DMS53 (cell line): ENCODE measurements at regions not wholly inside any gene's neighbourhood (a gene's known extent, or its start where the extent isn't known, plus 50 kb on each side); places are given as distances from the start of the nearest gene placed in this dataset.
"Not testable (repeated sequence)": the region's sequence is repeated elsewhere in the genome, so short reads cannot be mapped to it uniquely, and the experiment has no call there.

Experiments used
- DNase-seq: peaks from one replicate; lab custom pipeline; 2025; lab: John Stamatoyannopoulos, UW

DNA sequence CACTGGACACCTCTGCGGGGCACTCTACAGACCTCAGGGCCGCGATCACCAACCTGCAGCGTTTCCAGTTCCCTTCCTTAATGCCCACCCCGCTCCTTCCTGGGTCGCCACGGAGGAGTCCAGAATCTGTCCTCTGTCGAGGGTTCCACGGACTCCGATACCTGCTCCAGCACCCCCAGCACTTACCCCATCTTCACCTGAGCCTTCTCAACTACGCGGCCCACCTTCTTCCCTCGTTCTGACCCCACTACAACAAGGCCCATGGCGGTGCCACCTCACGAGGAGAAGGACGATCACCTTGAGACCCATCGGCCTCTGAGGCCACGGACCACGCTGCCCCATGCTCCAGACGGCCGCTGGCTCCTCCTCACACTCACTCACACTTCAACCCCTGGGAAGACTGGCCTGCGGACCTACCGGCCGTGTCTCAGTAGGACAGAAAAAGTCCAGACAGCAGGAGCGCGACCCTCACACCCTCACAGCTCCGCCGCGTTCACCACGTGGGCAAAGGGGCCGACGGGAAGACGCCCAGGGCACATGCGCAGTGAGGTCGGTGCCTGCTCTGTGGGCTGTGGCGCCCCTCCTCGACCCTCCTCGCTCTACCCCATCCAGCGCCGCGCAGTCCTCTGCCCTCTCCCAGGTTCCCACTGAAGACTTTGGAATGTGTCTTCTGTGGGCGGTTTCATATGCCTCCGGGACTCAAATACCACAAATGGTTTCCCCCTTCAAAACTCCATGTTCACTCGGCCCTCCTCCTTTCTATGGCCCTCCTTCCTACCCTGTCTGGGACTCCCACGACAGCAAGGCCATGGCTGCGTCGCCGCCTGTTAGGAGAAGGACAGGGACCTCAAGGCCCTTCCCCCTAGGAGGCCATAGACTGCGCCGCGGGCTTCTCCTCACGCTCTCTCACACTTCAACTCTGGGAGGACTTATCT, 193.9 kb upstream of the PHF14 start:
- DNase-seq: no peak

DNA sequence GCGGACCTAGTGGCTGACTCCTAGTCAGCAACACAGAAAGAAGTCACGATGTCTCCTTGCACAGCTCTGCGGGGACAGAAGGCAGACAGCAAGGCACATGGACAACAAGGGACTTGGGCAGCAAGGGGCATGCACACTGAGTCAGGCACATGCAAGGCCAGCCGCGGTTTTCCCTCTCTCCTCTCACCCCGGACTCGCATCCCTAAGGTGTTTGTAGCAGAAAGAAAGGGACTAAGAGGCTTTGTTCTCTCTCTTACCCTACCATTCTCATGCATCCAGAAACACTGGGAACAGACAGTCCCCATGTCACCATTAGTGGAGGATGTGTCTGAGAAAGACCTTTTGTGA, 193.3 kb upstream of the PHF14 start:
- no peak for DNase-seq

DNA sequence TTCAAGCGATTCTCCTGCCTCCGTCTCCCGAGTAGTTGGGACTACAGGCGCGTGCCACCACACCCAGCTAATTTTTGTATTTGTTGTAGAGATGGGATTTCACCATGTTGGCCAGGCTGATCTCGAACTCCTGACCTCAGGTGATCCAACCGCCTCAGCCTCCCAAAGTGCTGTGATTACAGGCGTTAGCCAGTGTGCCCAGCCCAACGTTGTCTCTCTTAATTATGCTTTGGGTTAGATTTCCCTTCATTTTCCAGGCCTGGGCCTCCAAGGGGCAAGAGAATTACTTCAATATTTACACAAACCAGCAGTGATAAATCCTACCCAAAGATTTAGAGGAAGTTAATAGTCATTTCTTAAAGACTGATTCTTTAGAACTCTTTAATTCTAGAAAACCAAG, 186.7 kb upstream of the PHF14 start:
- DNase-seq: not testable (repeated sequence)

- DNase-seq: peak; percentile 6
Measured at GRCh38 chr7:10789170-10789569, 184.5 kb upstream of the PHF14 start.

DNA sequence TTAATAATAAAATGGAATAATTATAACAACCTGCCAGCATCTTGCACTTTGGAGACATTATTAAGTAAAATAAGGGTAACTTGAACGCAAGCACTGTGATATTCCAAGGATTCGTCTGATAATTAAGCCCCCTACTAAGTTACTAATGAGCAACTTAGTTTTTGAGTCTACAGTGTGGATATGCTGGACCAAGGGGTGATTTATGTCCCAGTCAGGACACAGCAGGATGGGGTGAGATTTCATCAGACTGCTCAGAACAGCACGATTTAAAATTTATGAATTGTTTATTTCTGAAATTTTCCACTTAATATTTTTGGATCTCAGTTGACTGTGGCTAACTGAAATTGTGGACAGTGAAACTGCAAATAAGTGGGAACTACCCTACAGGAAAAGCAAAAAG, 182.8 kb upstream of the PHF14 start:
- no peak for DNase-seq

- no peak for DNase-seq
Measured at GRCh38 chr7:10793995-10794775, 179.5 kb upstream of the PHF14 start.

GRCh38 chr7:10797157-10797556, 176.5 kb upstream of the PHF14 start:
- no peak for DNase-seq

- no peak for DNase-seq
Measured at GRCh38 chr7:10798044-10798443, 175.6 kb upstream of the PHF14 start.

GRCh38 chr7:10799475-10799874, 174.2 kb upstream of the PHF14 start:
- DNase-seq: no peak

DNA sequence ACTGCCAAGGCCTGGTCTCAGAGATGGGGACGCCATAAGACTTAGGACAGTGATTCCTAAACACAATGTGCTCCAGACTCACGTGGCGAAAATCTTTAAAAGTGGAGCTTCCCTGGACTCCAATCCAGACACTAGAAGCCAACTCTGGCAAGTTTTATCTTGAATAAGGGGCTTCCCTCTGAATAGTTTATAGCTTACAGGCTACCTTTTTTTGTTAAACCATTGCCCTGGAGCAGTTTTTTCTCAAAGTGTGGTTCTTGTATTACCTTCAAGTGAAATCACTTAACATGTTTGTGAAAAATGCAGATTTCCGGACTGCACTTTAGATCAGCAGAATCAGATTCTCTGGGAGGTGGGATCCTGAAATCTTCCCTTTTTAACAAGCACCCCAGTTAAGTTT, 171.7 kb upstream of the PHF14 start:
- DNase-seq: no peak

- no peak for DNase-seq
Measured at GRCh38 chr7:10802526-10802925, 171.1 kb upstream of the PHF14 start.

DNA sequence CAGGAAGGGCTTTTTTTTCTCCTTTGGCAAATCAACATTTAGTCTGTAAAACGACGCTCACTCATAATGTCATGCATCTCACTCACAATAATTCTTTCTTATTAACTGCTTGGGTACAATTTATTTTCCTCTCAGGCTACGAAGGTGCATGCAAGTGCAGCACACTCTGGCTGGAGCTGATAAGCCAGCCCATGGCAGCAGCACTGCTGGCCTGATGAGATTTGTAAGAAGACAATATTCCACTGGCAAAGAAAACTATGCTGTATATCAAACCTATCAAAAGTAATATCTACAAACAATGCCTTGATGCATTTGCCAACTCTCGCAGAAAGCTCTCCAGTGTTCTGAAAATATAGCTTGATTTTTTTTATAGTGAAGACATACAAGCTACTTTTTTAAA, 170.0 kb upstream of the PHF14 start:
- DNase-seq: no peak

DNA sequence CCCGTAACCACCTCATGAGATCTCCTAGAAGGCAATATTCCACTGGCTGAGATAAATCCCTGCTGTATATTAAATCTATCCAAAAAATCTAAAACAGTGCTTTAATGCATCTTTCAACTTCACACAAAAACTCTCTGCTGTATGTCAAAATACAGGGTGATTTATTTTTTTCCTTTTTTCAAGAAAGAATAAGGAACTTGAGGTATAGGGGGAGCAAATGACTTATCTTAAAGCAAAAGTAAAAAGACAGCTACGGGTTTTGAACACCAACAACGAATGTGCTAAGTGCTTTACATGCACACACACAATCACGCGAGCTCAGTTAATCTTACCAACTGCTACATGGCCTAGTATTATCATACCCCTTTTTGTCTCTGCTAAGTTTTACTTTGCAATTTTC, 168.9 kb upstream of the PHF14 start:
- no peak for DNase-seq

GRCh38 chr7:10815546-10815945, 158.1 kb upstream of the PHF14 start:
- DNase-seq: no peak

- DNase-seq: no peak
Measured at GRCh38 chr7:10821156-10821555, 152.5 kb upstream of the PHF14 start.

DNA sequence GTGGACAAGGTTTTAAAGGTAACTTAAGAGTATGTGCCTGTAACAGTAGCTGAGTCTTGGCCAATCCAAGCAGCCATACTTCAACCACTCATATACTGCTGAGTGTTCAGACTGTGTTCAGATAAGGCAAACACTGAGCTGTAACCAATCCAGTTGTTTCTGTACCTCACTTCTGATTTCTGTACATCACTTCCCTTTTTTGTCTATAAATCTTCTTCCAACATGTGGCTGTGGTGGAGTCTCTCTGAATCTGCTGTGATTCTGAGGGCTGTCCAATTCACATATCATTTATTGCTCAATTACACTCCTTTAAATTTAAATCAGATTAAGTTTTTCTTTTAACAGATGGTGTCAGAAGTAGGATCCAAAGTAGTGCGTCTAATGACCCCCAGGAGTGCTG, 149.5 kb upstream of the PHF14 start:
- DNase-seq: no peak

DNA sequence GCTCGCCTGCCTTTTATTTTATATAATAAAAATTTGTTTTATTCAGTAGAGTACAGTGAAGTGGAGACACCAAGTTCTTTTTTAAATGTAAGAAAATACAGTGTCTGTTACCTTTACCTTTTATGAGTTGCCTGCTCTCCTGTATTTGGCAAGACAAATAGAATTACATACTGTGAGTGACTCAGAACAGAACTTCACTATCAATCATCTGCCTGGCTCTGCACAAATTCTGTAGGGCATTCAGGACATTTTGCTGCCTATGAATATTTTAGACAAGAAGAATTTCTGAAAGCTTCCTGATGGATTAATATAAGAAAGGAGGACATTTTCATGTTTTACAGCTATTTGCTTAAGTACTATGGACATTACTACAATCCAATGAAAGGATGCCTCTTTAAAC, 135.4 kb upstream of the PHF14 start:
- DNase-seq: no peak

DNA sequence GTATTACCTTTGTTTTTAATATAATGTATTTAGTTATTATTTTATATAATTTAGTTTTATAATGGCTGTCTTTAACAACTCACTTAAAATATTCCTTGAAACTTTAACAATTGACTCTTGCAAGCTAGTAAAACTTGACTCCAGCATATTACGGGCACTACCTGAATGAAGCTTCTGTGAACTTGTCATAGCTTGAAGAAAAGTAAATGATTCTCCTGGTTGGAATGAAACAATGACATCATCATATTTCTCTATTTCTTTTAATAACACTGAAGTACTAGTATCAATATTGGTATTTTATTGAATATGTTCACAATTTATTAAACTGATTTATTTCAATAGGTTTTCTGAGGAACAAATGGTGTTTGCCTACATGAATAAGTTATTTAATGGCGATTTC, 128.4 kb upstream of the PHF14 start:
- no peak for DNase-seq

DNA sequence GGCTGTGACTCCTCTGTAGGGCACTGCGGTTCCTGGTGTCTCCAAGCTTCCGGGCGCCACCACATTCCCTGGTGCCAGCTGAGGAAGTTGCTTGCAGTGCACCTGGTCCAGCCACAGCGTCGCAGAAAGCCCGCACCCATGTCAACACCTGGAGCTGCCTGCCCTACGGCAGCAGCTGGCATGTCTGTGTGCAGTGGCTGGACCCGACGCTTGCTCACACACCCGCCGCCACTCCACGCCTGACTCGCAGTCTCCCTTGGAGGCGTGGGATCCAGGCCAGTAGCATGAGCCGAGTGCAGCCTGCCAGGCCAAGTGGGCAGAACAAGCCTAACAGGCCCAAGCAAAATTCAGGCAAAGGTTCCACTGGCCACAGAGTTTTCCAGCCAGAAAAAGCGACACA, 118.1 kb upstream of the PHF14 start:
- peak; percentile 94 for DNase-seq

DNA sequence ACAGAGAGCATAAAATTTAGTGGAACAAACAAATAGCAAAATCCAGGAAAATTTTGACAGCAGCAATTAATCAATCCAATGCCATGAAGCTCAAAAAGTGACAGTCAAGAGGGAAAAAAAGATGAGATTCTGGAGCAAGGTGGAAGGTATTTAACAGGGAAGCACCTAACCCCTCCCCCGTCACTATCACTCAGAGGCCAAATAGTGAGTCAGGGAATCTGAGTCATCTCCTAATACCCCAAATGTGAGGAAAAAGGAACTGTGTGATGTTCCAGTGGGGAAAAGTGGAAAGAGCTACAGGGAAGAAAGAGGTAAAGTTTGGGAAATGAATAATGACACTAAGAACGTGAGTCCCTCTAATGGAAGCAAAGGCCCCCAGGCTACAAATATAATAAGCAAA, 113.2 kb upstream of the PHF14 start:
- DNase-seq: peak; percentile 43

DNA sequence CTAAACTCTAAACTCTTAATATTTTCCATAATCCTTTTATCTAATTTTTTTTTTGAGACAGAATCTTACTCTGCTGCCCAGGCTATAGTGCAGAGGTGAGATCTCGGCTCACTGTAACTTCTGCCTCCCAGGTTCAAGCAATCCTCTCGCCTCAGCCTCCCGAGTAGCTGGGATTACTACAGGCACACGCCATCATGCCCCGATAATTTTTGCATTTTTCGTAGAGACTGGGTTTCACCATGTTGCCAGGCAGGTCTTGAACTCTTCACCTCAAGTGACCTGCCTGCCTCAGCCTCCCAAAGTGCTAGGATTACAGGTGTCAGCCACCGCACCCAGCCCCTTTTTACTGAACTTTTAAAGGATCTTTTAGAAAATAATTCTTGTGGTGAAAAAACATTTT, 110.2 kb upstream of the PHF14 start:
- no peak for DNase-seq

- peak; percentile 84 for DNase-seq
Measured at GRCh38 chr7:10874666-10875065, 99.0 kb upstream of the PHF14 start.

DNA sequence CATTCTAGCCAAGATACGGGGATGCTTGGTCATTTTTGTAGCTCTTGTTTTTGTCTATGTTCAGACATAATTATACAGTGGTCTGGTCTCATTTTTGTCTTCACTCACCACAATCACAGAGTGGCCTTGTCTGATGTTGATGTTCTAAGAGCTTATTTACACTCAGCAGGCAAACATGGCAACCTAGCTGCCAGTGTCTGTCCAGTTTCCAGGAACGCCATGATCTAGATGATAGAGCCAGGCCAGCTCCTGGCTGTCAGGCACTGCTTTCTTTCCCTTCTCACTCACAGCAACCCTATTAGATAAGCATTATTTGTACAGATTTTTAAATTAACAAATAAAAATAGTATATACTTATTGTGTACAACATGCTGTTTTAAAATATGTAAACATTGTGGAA, 98.6 kb upstream of the PHF14 start:
- DNase-seq: peak; percentile 53
